Large intestine (tissue), 3 donors: ENCODE measurements at regions not wholly inside any gene's neighbourhood (a gene's known extent, or its start where the extent isn't known, plus 50 kb on each side); places are given as distances from the start of the nearest gene placed in this dataset.

ENCODE experiments used
- DNase-seq, 2 donors: peaks; one replicate each; pipeline versions ENCODE4 v3.0.0 to v3.0.0-alpha.2; 2013
- H3K27ac ChIP-seq: one replicate; pipeline ENCODE4 v1.5.1; 2013; ENCODE audit warnings: low read length
- H3K27me3 ChIP-seq: 2 replicates; pipeline ENCODE4 v1.6.1; 2013; ENCODE audit warnings: low read length; ENCODE audit not compliant: control insufficient read depth, insufficient read depth
- H3K36me3 ChIP-seq: 2 replicates; pipeline ENCODE4 v1.6.1; 2013; ENCODE audit warnings: low read length; ENCODE audit not compliant: control insufficient read depth, insufficient read depth
- H3K4me1 ChIP-seq: one replicate; pipeline ENCODE4 v1.6.1; 2013; ENCODE audit warnings: low read length; ENCODE audit not compliant: control insufficient read depth, insufficient read depth
- H3K4me3 ChIP-seq: one replicate; pipeline ENCODE4 v1.5.1; 2013; ENCODE audit warnings: low read length
- H3K9me3 ChIP-seq: one replicate; pipeline ENCODE4 v1.6.1; 2013; ENCODE audit warnings: mild to moderate bottlenecking, low read depth, low read length, moderate library complexity; ENCODE audit not compliant: control insufficient read depth
- WGBS: methylation state at CpG from one replicate; pipeline ENCODE4 v1.1.5; 2013; ENCODE audit warnings: low lambda C conversion rate; ENCODE audit not compliant: insufficient coverage; 5-methylcytosine and 5-hydroxymethylcytosine counted together

GRCh38 chr15:70190965-70191364, 93.2 kb upstream of the TLE3 start:
- no CpG with 5 or more reads among the region's 5 CpGs for WGBS
- H3K27me3 ChIP-seq = peaks cover 7% of the 10 kb centered on the region
- DNase-seq = no peak
- no peak overlapping the region for H3K4me3 ChIP-seq
- no peak overlapping the region for H3K27ac ChIP-seq
- H3K36me3 ChIP-seq = no peaks in the 10 kb centered on the region
- peaks cover 4% of the 10 kb centered on the region for H3K9me3 ChIP-seq
- H3K4me1 ChIP-seq = no peaks in the 10 kb centered on the region

- H3K36me3 ChIP-seq = no peaks in the 10 kb centered on the region
- H3K4me1 ChIP-seq = no peaks in the 10 kb centered on the region
- H3K27ac ChIP-seq = no peak overlapping the region
- peaks cover 4% of the 10 kb centered on the region for H3K9me3 ChIP-seq
- H3K27me3 ChIP-seq = peaks cover 3% of the 10 kb centered on the region
- no peak overlapping the region for H3K4me3 ChIP-seq
- no peak for DNase-seq
- 60% methylated on average over 1 of the region's 20 CpGs for WGBS
Observed at GRCh38 chr15:70189826-70190695, 92.3 kb upstream of the TLE3 start.

GRCh38 chr15:70188286-70188685, 90.6 kb upstream of the TLE3 start:
- Histone ChIP-seq H3K4me3 (no peak overlapping the region), H3K27ac (no peak overlapping the region), H3K36me3 (no peaks in the 10 kb centered on the region), H3K4me1 (no peaks in the 10 kb centered on the region), H3K9me3 (peaks cover 4% of the 10 kb centered on the region), H3K27me3 (peaks cover 3% of the 10 kb centered on the region)
- no CpG with 5 or more reads among the region's 4 CpGs for WGBS
- no peak for DNase-seq

- Histone ChIP-seq H3K9me3 (peaks cover 4% of the 10 kb centered on the region), H3K4me1 (no peaks in the 10 kb centered on the region), H3K4me3 (no peak overlapping the region), H3K27ac (no peak overlapping the region), H3K36me3 (no peaks in the 10 kb centered on the region), H3K27me3 (peaks cover 5% of the 10 kb centered on the region)
- no peak for DNase-seq
- no CpG with 5 or more reads among the region's 9 CpGs for WGBS
Observed at GRCh38 chr15:70187331-70187730, 89.6 kb upstream of the TLE3 start.

GRCh38 chr15:70186152-70186551, 88.4 kb upstream of the TLE3 start:
- no CpG with 5 or more reads among the region's 6 CpGs for WGBS
- Histone ChIP-seq H3K27me3 (peaks cover 2% of the 10 kb centered on the region), H3K4me1 (no peaks in the 10 kb centered on the region), H3K9me3 (no peaks in the 10 kb centered on the region), H3K27ac (no peak overlapping the region), H3K4me3 (no peak overlapping the region), H3K36me3 (no peaks in the 10 kb centered on the region)
- DNase-seq = no peak

- Histone ChIP-seq H3K27me3 (peaks cover 5% of the 10 kb centered on the region), H3K4me3 (no peak overlapping the region), H3K27ac (no peak overlapping the region), H3K9me3 (no peaks in the 10 kb centered on the region), H3K36me3 (no peaks in the 10 kb centered on the region), H3K4me1 (no peaks in the 10 kb centered on the region)
- DNase-seq = no peak
- no CpG with 5 or more reads among the region's 5 CpGs for WGBS
Observed at GRCh38 chr15:70185251-70185711, 87.6 kb upstream of the TLE3 start.

GRCh38 chr15:70182858-70183695, 85.4 kb upstream of the TLE3 start:
- DNase-seq = no peak
- WGBS = 80% methylated on average over 2 of the region's 8 CpGs

GRCh38 chr15:70181626-70182255, 84.0 kb upstream of the TLE3 start:
- H3K4me1 ChIP-seq = no peaks in the 10 kb centered on the region

More at GRCh38 chr15:70182858-70183695, 85.4 kb upstream of the TLE3 start:
- H3K4me1 ChIP-seq = no peaks in the 10 kb centered on the region
- no peaks in the 10 kb centered on the region for H3K9me3 ChIP-seq
- H3K4me3 ChIP-seq = no peak overlapping the region
- H3K27ac ChIP-seq = no peak overlapping the region
- H3K36me3 ChIP-seq = no peaks in the 10 kb centered on the region
- peaks cover 5% of the 10 kb centered on the region for H3K27me3 ChIP-seq

GRCh38 chr15:70180186-70180875, 82.6 kb upstream of the TLE3 start:
- Histone ChIP-seq H3K9me3 (no peaks in the 10 kb centered on the region), H3K27me3 (peaks cover 5% of the 10 kb centered on the region), H3K4me1 (no peaks in the 10 kb centered on the region), H3K4me3 (no peak overlapping the region), H3K27ac (no peak overlapping the region), H3K36me3 (no peaks in the 10 kb centered on the region)
- no peak for DNase-seq
- 89% methylated on average over 3 of the region's 15 CpGs for WGBS

More at GRCh38 chr15:70181626-70182255, 84.0 kb upstream of the TLE3 start:
- H3K27me3 ChIP-seq = peaks cover 5% of the 10 kb centered on the region
- H3K36me3 ChIP-seq = no peaks in the 10 kb centered on the region
- no peak overlapping the region for H3K27ac ChIP-seq
- 67% methylated on average over 1 of the region's 4 CpGs for WGBS
- no peak overlapping the region for H3K4me3 ChIP-seq
- DNase-seq = no peak
- no peaks in the 10 kb centered on the region for H3K9me3 ChIP-seq
